GM18517 (cell line): ENCODE measurements at regions not wholly inside any gene's neighbourhood (a gene's known extent, or its start where the extent isn't known, plus 50 kb on each side); places are given as distances from the start of the nearest gene placed in this dataset.
A peak's percentile ranks its signal among the peaks of the same experiment; 100 is the strongest.

ENCODE experiments used
- ATAC-seq: cut with Tn5 transposase; IDR thresholded peaks from one replicate; pipeline ENCODE4 v1.9.1; 2021; ENCODE audit warnings: mild to moderate bottlenecking, moderate library complexity; ENCODE audit not compliant: unreplicated experiment

DNA sequence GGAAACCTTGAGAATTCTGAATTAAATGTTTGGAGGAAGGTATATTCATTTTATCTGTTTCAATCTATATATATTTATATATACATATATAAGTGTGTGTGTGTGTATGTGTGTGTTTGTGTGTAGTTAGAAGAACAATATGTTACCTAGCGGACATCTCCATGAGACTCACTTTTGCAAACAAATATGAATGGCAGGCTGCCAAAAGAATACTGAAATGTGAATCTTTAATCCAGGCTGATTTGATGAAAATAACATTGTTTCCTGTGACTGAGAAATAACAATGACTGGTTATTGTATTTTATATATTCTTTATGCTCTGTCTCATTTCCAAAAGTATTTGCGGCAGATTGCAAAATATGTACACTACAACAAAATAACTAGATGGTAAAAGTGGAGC is 255.5 kb upstream of the TGFBR2 start:
- no peak for ATAC-seq

DNA sequence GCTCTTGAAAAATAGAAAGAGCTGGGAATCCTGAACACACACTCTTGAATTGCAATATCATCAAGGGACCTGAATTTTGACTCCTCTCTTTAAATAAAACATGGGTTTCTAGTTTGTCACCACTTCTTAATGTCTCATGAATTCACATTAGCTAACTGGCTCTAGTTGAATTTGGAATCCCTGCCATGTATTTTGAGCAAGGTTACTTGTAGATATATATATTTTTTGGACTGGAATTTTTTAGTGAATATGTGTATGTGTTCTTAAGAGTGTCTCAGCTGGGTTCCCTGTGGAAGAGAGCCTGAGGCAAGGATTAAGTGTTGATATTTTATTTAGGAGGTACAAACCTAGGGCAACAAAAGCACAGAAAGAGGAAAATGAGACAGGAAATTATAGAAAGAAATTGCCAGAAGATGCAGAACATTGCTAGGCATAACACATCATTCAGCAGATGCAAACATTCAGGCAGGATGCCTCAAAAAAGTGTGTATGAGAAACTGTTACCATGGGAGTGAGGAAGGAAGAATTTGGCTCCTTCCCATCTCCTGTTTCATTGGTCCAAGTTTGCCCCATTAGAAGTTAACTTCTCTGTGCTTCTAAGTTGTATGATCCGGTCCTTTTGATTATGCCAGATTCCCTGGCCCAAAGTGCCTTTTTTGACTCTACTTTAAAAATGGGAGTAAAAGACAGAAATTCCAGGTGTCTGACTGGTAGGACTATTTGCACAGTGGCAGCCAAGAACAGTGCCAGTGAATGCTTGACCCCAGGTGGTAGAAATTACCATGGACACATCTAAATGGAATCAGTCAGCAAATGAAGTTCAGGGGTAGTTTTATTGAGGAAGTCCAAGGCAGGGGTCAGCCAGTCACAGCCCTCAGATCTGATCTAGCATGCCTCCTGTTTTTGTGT is 253.7 kb upstream of the TGFBR2 start:
- ATAC-seq = no peak

DNA sequence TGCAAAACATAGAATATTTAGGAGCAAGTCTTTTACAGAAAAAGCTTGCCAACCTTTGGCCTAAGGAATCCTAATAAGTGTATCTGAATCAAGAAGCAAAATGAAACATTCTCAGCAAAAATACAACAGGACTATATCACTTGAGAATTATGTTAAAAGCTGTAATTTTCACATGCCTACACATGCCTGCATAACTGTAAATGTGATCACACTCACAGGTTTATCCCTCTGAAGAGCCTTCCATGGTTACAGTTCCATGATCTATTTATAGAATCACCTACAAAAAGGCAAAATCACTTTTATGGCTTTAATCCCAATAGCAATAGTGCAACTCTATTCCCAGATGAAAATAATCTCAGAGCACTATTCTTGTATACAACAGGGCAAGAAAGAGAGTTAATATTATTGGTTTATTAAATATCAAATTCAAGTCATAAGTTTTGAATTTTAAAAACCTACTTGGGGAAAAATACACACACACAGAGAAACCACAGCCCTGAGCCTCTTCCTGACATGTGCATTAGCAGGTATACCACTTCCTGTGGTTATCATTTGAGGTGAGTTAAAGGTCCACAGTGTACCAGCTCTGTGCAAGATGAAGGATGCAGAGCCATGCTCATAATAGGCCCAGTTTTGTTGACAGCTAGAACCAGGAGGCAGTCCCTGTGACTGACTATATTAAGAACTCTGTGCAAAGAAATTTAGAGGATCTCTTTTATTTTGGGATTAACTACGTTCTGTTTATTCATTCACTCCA is 252.5 kb upstream of the TGFBR2 start:
- ATAC-seq = peak; percentile 91

DNA sequence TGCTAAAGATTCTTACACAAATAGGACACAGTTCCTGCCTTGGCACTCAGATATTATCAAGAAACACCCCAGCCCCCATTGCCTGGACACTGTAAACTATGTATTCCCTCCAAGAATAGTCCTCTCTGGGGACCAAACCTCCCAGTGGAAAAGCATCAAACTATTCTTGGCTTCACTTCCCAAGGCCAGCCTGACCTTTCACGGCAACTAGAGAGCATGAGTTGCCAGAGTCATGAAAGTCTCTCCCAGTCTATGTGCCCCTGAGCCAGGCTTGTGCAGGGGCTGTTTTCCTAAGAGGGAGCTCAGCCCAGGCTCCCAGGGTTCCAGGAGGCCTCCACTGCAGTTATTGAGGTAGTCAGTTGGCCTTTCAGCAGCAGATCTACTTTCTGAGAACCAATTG is 251.9 kb upstream of the TGFBR2 start:
- ATAC-seq = no peak

DNA sequence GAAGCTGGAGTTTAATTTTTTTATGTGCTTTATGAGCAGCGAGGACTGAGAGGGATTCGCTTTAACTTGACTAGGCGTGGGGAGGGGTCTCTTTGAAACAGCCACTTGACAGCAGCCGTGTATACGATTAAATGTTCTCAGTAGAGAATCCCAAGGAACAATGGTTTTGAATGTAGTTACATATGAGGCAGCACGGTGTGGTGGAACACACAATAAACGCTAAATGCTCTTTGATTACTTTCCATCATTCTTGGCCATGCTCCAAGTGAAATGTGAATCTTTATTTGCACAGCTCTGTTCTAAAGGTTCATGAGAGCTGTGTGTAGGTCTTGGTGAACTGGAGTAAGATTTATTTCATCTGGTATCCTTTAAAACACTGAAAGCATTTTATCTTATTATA is 251.4 kb upstream of the TGFBR2 start:
- ATAC-seq = no peak

DNA sequence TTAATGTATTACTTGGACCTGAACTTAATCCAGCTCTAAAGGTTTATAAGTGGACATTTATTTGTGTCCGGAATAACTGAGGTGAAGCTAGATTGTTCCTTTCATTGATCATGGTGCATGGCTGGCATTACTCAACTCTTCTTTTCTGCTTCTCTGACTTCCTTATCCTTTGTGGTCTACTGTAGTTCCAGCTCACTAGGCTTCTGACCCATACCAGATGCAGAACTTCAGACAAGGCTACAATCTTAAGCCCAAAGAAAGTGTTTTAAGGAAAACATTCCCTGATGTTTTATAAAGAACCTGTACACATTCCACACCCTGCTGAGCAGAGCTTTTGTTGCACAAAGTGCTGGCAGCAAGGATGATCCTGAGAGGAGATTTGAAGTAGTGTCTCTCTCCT is 250.8 kb upstream of the TGFBR2 start:
- no peak for ATAC-seq

DNA sequence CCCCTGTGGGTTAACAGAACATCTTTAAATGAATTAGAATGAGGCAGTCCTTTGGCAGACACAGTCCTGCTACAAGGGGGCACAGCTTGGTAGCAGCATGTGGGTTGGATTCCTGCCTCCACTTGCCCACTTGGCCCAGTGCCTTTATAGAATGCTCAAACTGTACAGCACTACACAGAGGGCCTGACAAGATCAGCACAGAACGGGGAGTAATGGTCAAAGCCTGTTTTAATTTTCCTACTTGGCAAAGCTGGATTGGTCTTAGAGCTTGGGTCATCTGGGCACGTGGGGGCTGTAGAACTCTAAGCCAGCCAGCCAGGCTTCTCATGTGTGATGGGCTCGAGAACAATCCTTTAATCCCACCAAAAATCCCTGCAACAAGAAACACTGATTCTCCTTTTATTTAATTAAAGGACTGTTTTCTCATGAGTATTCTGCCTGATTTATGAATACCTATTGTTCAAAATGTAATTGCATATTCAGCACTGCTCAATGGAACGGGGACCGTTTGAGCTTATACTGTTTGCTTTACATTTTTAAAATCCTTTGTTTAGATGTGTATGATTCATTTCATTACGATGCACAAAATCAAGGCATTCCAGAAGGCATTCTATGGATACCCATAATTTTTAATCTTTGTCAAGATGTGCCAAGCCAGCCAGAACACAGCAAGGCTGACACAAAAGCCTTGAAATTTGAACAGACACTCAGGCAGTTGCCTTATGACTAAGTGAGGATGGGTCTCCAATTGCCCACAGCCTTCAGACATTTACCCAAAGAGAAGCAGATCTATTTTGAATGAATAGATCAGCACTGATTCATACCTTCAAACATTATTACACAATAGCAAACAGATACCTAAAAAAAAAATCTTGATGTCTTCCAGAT is 249.3 kb upstream of the TGFBR2 start:
- ATAC-seq = no peak

DNA sequence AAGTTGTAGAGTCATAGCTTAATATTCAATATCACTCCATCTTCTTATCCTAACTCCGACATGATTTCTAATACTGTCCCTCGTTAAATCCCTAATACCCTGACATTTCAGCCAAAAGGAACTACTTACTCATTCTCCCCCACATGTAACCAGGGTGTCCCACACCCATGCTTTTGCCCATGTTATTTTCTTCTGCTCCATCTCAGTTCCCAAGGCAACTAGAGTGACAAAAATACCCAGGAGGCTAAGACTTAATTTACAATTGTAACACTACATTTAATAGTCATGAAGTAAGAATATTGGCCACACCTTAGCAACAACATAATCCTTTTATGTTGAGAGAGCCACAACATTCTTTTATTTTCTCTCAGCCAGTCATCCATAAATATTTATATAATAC is 248.5 kb upstream of the TGFBR2 start:
- no peak for ATAC-seq

DNA sequence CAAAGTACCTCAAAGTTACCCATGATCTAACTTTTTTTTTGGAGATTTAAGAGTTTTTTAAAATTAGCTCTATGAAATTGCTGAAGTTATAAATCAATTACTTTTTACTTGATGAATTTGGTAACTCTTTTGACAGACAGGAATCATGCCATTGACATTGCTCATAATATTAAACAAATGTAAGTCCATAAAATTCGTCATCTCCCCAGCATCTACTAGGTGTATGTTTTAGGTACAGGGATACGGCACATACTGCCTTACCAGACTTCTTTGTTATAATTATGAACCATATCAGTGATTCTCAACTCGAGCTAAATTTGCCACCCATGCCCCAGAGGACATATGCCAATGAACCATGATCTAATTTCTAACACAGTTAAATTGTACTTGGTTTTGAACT is 247.5 kb upstream of the TGFBR2 start:
- no peak for ATAC-seq

DNA sequence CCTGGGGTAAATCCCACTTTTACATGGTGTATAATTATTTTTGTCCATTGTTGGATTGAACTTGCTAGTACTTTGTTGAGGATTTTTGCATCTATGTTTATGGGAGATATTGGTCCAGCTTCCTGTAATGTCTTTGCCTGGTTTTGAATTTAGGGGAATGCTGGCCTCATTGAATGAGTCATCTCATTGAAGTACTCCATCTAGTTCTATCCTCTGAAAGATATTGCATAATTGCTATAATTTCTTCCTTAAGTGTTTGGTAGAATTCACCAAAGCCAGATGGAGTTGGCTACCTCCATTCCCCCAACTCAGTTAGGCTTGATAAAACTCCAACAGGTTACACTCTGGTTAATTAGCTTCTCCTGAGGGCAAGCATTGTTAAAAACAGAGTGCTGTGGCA is 237.4 kb upstream of the TGFBR2 start:
- ATAC-seq = no peak

DNA sequence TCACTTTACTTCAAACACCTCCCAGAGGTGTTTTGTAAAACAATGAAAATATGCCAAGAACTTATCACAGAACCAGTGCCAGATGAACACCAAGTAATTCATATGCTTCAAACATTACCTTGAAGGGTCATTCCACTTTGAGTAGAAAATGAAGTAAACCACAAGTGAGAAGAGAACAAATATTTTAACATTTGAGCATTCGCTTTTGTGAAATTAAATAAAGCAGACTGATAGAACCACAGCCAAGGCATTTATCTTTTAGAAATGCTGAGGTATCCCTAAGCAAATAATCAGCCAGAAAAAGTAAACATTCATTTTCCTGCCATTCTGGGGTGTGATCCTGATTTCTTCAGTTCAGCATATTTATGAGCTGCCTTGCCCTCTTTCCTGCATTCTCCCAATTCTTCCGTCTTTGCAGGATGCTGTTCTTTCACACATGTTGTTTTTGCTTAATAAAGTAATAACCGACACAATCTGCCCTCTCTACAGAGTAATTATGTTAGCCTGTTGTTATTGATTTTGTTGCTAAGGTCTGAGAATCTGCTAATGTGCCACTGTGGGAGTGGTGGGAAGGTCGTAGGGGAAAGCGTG is 235.6 kb upstream of the TGFBR2 start:
- no peak for ATAC-seq

DNA sequence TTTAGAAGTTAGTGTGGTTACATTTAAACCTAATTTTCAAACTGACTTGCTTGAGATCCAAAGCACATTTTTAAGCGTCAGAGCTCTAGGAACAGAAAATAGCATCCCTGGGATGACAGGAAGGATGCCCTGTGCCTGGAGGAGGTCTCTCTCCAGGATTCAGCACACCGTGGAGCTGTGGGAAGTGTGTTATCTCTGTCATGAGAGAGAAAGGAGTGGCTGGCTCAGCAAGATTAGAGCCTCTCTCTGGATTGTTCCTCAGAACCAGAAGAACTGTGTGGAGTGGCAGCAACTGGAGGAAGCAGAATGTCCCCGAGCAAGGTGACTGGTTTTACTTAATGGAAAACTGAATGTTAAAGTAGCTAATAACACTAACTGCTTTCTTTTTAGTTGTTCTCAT is 233.6 kb upstream of the TGFBR2 start:
- no peak for ATAC-seq

DNA sequence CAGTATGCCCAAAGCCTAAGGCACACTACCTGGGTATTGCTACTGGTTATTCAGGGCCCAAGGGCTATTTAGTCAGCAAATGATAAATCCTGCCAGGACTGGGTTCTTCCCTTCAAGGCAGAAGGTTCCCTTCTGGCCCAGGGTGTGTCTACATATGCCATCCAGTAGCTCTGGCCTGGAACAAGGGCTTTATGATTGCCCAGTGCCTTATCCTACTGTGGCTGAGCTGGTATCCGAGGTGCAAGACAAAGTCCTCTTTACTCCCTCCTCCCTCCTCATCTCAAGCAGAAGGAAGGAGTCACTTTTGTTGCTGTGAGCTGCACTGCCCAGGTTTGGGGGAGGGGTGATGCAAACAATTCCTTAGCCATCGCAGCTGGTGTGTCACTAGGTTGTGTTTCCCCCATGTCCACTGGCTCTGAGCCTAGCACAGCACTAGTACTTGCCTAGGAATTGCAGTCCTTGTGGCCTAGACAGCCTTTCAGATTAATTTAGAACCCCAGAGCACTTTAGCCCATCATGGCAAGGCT is 221.8 kb upstream of the TGFBR2 start:
- no peak for ATAC-seq

DNA sequence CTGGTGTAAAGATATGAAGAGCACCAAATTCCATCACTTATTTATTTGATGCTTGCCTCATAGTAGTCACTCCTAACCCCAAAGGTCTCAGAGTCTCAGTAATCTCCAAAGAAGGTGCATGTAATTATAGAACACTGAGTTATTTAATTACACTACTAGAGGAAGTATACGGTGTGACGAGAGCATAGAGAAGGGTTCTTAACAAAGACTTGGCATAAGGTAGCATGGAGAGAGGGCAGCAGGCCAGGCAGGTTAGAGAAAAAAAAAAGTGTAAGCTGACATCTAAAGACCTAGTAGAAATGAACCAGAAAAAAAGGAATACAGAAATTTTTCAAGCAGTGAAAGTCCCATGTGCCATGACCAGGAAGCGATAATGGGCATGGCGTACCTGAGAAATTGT is 213.3 kb upstream of the TGFBR2 start:
- no peak for ATAC-seq

DNA sequence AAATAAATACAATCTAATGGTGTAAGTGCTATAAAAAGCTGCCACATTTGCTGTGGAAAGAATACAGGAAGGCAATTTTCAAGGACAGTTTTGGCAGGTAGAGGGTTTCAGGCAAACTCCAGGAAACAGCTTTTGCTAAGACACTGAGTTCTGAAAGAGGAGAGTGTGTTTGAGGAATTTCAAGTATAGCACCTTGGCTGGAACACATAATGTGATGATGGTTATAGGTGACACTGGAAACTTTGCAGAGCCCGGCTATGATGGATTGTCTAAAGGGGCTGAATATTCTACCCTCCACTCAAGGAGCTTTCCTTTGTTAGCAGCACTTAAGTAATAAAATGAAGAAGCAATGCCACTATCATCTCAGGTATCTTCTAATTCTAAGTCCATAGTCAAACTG is 209.4 kb upstream of the TGFBR2 start:
- no peak for ATAC-seq

DNA sequence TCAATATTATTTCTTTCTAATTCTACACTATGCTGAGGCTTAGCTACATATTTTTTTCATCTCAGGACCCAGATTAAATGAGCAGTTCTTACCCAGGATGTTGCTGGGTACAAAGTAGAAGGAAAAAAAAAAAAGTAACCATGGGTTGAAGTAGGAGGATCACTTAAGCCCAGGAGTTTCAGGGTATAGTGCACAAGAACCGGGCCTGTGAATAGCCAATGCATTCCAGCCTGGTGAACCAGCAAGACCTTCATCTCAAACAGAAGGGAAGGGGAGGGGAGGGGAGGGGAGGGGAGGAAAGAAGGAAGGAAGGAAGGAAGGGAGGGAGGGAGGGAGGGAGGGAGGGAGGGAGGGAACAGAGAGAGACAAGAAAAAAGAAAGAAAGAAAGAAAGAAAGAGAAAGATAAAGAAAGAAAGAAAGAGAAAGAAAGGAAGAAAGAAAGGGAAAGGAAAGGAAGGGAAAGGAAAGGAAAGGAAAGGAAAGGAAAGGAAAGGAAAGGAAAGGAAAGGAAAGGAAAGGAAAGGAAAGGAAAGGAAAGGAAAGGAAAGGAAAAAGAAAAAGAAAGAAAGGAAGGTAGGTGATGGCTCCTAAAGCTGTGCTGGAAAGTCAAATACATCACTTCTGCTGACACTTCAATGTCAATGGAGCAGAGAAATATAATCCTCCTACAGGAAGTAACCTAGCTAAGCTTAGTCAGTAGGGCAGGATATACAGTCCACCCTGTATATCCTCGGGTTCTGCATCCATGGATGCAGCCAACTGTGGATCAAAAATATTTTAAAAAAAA is 206.8 kb upstream of the TGFBR2 start:
- ATAC-seq = no peak

DNA sequence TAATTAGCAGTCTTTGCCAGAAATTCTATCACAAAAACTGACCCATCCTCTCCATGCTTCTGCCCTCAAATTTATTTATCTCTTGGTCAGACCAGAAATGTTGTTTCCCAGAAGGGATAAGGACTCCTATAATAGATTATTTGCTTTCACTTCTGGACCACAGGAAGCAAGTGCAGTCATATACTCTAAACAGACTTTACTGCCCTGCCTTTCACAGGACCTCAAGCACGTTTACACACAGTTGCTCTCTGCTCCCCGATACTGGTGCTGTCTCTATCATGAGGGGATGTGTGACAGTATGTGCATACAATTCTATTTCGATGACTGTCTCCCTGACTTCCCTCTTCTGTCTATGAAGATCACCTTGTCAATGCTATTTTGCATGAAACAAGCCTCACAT is 205.5 kb upstream of the TGFBR2 start:
- no peak for ATAC-seq

DNA sequence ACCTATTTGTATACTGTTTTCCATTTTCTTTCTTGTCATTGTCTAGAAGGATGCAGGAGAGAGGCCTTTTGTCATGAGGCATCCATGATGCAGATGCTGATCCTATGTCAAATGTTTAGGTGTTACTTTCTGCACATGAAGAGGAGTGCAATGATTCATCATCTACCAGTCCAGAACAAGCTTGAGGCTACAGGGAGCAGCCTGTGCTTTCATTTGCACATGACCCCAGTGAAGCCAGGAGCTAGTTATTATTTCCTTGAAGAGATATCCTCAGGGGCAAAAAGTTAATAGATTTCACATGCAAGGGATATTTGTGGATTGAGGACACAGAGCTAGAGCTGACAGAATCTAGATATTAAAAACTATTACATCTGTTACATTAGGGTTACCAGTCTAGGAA is 204.4 kb upstream of the TGFBR2 start:
- no peak for ATAC-seq

DNA sequence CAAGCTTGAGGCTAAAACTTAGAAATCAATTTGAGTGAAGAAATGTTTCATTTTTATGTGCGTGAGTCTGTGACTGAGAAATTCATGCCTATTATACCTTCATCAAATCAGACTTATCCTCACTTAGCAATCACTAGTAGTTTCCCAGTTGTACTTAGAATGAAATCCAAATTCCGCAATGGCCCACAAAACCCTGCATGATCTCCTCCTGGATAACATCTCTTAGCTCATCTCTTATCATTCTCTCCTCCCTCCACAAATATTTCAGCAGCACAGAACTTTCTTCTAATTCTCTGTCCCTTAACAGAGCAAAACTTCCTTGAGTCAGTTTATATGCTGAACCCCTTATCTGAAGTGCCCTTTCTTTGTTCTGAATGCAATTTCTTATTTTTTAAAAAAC is 198.8 kb upstream of the TGFBR2 start:
- ATAC-seq = no peak

DNA sequence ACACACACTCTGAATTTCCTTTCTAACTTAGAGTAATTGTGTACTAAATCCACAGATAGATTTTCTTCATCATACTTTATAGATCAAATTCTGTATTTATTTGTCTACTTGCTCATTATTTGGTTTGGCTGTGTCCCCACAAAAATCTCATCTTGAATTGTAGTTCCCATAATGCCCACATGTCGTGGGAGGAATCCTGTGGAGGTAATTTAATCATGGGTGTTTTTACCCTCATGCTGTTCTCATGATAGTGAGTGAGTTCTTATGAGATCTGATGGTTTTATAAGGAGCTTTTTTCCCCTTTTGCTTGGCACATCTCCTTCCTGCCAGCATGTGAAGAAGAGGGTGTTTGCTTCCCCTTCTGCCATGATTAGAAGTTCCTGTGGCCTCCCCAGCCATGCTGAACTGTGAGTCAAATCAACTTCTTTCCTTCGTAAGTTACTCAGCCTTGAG is 198.3 kb upstream of the TGFBR2 start:
- ATAC-seq = no peak
